Rectal smooth muscle tissue (tissue), 1 donor: ENCODE measurements at regions not wholly inside any gene's neighbourhood (a gene's known extent, or its start where the extent isn't known, plus 50 kb on each side); places are given as distances from the start of the nearest gene placed in this dataset.

ENCODE experiments used
- H3K27ac ChIP-seq: one replicate; pipeline ENCODE4 v1.7.0; 2013; ENCODE audit warnings: low read depth, low read length, inconsistent platforms
- H3K27me3 ChIP-seq: one replicate; pipeline ENCODE4 v1.7.0; 2013; ENCODE audit warnings: low read length; ENCODE audit not compliant: control insufficient read depth, insufficient read depth
- H3K36me3 ChIP-seq: one replicate; pipeline ENCODE4 v1.7.0; 2013; ENCODE audit warnings: low read length; ENCODE audit not compliant: control insufficient read depth, insufficient read depth
- H3K4me1 ChIP-seq: one replicate; pipeline ENCODE4 v1.7.0; 2013; ENCODE audit warnings: low read length; ENCODE audit not compliant: control insufficient read depth, insufficient read depth
- H3K4me3 ChIP-seq: one replicate; pipeline ENCODE4 v1.7.0; 2013; ENCODE audit warnings: low read length
- H3K9ac ChIP-seq: one replicate; pipeline ENCODE4 v1.7.0; 2013; ENCODE audit warnings: low read length

DNA sequence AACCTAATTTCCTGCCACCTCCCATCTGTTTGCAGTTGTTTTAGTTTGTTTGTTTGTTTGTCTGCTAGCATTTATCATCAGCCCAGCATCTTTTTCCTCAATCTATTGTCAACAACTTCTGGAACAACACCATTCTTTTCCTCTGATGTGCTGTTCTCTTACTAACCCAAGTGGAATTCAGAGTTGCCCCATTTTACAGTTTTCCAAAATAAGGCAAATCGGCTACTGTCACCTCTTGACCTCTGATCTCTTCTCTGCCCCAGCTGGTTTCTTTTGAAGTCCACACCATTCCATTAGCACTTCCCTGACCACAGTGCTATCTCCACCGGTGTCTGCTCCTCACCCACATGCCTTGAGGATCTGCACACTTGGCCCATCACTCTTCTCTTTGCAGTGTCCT, 102.4 kb downstream of the EFNB2 start:
- no peak overlapping the region for H3K9ac ChIP-seq
- no peak overlapping the region for H3K4me3 ChIP-seq
- no peak overlapping the region for H3K27ac ChIP-seq
- H3K27me3 ChIP-seq = no peaks in the 10 kb centered on the region
- H3K4me1 ChIP-seq = peaks cover 3% of the 10 kb centered on the region
- no peaks in the 10 kb centered on the region for H3K36me3 ChIP-seq

DNA sequence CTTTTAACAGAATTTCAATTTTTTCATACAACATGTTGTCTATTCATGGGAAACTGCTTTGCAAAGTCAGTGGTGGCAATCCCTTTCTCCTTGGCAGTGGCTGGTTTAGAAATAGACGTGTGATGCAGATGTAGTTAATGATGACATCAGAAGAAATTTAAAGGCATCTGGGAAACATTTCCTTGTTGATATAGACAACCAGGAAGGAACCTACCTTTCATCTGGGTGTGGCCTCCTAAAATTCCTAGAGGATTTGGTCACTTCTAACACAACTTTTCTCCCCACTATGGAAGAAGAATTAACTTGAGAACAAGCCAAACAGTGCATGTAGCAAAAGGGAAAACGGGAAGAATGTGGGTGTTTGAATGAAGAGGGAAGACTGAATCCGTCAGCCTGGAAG, 102.8 kb downstream of the EFNB2 start:
- H3K9ac ChIP-seq = no peak overlapping the region
- no peak overlapping the region for H3K27ac ChIP-seq
- peaks cover 3% of the 10 kb centered on the region for H3K4me1 ChIP-seq
- no peak overlapping the region for H3K4me3 ChIP-seq
- no peaks in the 10 kb centered on the region for H3K36me3 ChIP-seq
- H3K27me3 ChIP-seq = no peaks in the 10 kb centered on the region

GRCh38 chr13:106426909-106427308, 108.6 kb downstream of the EFNB2 start:
- Histone ChIP-seq H3K36me3 (no peaks in the 10 kb centered on the region), H3K4me1 (peaks cover 3% of the 10 kb centered on the region), H3K4me3 (no peak overlapping the region), H3K27me3 (no peaks in the 10 kb centered on the region), H3K27ac (no peak overlapping the region), H3K9ac (no peak overlapping the region)

DNA sequence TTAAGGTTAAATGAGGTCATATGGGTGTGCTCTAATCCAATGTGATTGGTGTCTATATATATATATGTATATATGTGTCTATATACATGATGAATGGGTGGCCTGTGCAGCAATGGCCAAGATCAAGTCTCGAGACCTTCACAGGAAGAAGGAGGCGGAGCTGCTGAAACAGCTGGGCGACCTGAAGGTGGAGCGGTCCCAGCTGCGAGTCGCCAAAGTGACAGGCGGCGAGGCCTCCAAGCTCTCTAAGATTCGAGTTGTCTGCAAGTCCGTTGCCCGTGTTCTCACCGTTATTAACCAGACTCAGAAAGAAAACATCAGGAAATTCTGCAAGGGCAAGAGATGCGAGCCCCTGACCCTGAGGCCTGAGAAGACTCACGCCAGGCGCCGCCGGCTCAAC, 109.8 kb downstream of the EFNB2 start:
- H3K9ac ChIP-seq = no peak overlapping the region
- H3K4me3 ChIP-seq = no peak overlapping the region
- no peaks in the 10 kb centered on the region for H3K36me3 ChIP-seq
- no peaks in the 10 kb centered on the region for H3K27me3 ChIP-seq
- H3K27ac ChIP-seq = no peak overlapping the region
- H3K4me1 ChIP-seq = peaks cover 3% of the 10 kb centered on the region

- H3K36me3 ChIP-seq = no peaks in the 10 kb centered on the region
- no peak overlapping the region for H3K9ac ChIP-seq
- no peak overlapping the region for H3K27ac ChIP-seq
- H3K4me3 ChIP-seq = no peak overlapping the region
- no peaks in the 10 kb centered on the region for H3K27me3 ChIP-seq
- peaks cover 3% of the 10 kb centered on the region for H3K4me1 ChIP-seq
Measured at GRCh38 chr13:106424805-106425204, 110.7 kb downstream of the EFNB2 start.

DNA sequence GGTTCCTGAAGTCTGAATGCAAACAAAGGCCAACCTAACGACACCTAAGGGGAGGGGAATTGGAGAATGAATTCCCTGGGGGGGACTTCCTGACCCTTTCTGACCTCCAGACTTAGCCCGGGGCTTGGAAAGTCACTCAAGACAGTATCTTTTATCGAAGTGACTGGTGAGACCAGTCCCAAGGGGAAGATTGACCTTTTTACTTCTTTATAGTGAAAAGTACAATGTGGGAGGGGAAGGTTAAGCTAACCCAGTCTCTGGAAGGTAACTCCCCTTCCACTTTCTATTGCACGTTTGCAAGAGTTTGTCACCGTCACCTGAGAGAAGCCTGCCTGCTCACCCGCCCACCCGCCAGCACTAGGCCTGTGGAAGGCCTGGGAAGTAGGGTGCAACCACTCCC, 111.9 kb downstream of the EFNB2 start:
- H3K36me3 ChIP-seq = no peaks in the 10 kb centered on the region
- H3K4me1 ChIP-seq = peaks cover under 1% of the 10 kb centered on the region
- H3K9ac ChIP-seq = no peak overlapping the region
- H3K27me3 ChIP-seq = no peaks in the 10 kb centered on the region
- H3K27ac ChIP-seq = no peak overlapping the region
- H3K4me3 ChIP-seq = no peak overlapping the region

DNA sequence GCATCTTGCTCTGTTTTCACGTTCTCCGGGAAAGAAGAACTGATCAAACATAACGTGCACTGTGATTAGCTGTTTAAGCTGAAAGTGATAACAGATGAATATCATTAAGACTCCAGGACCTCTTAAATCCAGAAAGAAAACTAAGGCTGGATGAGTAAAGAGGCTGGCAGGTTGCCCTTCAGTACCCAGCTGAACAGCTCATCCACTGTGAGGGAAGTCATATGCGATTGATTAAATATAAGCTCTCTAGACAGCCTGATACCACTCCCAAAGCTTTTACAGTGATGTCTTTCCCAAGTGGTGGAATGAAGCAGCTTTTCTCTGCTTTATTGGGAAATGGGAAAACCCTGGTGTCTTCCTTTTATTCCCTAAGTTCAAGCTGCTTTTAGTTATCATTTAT, 116.9 kb downstream of the EFNB2 start:
- Histone ChIP-seq H3K27me3 (no peaks in the 10 kb centered on the region), H3K4me3 (no peak overlapping the region), H3K27ac (no peak overlapping the region), H3K4me1 (peaks cover 7% of the 10 kb centered on the region), H3K9ac (no peak overlapping the region), H3K36me3 (no peaks in the 10 kb centered on the region)

DNA sequence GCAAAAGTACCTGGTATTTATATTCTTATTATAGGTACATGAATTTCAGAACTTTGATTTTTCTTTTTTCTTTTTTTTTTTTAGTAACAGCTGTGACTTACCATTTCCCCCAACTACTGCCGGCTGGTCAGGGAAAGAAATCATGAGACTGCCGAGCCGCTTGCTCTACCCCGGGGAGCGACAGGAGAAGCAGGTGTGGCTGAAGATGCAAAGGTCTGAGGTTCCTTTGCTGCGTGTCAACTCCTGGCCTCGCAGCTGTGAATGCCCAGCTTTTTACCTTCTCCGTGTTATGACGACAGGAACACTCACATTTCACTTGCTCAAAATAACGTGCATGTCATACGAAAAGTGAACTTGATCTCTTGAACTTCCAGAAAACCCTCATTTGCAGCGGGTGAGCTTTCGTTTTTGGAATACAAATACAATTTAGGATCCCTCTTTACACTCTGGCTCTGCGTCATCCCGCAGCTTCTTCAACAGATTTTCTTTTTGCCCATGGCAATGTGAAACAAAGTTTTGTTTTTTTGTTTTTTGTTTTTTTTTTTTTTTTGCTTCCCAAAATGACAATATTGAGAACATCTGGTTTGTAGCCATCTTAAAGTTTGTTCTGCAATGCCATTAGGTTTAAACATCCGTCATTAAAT, 117.9 kb downstream of the EFNB2 start:
- Histone ChIP-seq H3K4me1 (peaks cover 7% of the 10 kb centered on the region), H3K9ac (no peak overlapping the region), H3K4me3 (no peak overlapping the region), H3K27ac (no peak overlapping the region), H3K27me3 (no peaks in the 10 kb centered on the region), H3K36me3 (no peaks in the 10 kb centered on the region)

GRCh38 chr13:106416645-106417044, 118.8 kb downstream of the EFNB2 start:
- H3K27ac ChIP-seq = no peak overlapping the region
- H3K9ac ChIP-seq = no peak overlapping the region
- H3K36me3 ChIP-seq = no peaks in the 10 kb centered on the region
- peaks cover 7% of the 10 kb centered on the region for H3K4me1 ChIP-seq
- no peak overlapping the region for H3K4me3 ChIP-seq
- no peaks in the 10 kb centered on the region for H3K27me3 ChIP-seq

DNA sequence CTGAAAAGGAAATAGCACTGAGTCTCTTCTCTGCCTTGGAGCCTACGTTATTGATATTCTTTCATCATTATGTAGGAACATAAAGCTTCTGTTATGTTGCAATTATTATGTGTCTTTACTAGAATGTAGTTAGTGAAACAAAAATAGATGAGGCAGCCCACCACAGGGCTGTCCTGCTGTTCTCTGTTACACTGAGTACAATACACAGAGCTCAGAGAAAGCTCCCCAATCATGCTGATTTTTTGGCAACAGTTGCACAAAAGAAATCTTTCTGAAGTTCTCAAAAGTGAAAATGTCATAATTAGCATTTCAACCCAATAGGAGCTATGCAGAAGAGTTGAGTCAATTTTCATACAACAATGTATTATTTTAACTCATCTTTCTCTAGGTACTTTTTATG, 119.5 kb downstream of the EFNB2 start:
- no peak overlapping the region for H3K9ac ChIP-seq
- H3K27me3 ChIP-seq = no peaks in the 10 kb centered on the region
- peaks cover 7% of the 10 kb centered on the region for H3K4me1 ChIP-seq
- no peak overlapping the region for H3K4me3 ChIP-seq
- H3K27ac ChIP-seq = no peak overlapping the region
- H3K36me3 ChIP-seq = no peaks in the 10 kb centered on the region

DNA sequence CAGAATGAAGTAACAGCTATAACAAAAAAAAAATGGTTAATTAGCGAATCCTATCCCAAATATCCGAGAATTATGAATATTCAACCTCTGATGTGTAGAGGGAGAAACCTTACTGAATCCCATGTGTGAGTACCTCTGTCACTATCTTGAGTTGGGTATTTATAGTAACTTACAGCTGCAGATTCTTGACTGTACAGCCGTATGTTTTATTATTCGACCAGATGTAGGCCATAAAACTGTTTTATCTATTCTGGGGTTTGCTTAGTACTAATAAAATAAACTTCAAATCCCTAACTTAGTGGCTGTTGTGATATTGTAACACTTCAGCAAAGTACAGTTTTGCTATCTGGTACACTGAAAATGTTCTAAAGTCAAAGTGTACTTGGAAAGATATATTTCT, 120.0 kb downstream of the EFNB2 start:
- Histone ChIP-seq H3K27me3 (no peaks in the 10 kb centered on the region), H3K27ac (no peak overlapping the region), H3K4me3 (no peak overlapping the region), H3K36me3 (no peaks in the 10 kb centered on the region), H3K9ac (no peak overlapping the region), H3K4me1 (peaks cover 7% of the 10 kb centered on the region)

- Histone ChIP-seq H3K27me3 (no peaks in the 10 kb centered on the region), H3K9ac (no peak overlapping the region), H3K27ac (no peak overlapping the region), H3K4me3 (no peak overlapping the region), H3K36me3 (no peaks in the 10 kb centered on the region), H3K4me1 (no peaks in the 10 kb centered on the region)
Measured at GRCh38 chr13:106407338-106407737, 128.1 kb downstream of the EFNB2 start.

DNA sequence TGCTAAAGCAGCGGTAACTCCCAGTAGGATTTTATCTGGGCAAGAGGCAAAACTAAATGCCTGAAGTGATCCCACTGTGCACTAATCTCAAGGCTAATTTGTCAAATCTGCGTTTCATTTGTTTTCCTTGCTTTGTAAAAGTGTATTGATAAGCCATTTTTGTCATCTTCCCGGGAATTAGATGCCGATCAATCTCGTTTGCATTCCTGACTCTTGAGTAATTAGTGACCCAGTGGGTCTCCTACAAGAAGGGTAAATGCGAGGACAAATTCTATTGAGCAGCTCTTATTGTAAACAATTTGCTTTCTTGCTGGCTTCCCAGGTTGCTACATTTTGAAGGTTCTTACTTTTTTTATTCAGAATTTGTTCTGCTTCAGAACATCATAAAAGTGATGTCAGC, 129.7 kb downstream of the EFNB2 start:
- H3K27ac ChIP-seq = no peak overlapping the region
- no peak overlapping the region for H3K9ac ChIP-seq
- H3K4me3 ChIP-seq = no peak overlapping the region
- no peaks in the 10 kb centered on the region for H3K4me1 ChIP-seq
- H3K36me3 ChIP-seq = no peaks in the 10 kb centered on the region
- no peaks in the 10 kb centered on the region for H3K27me3 ChIP-seq
